HL-60 (cell line): ENCODE measurements at regions not wholly inside any gene's neighbourhood (a gene's known extent, or its start where the extent isn't known, plus 50 kb on each side); places are given as distances from the start of the nearest gene placed in this dataset.

ENCODE experiments used
- CTCF ChIP-seq: IDR thresholded peaks from one replicate; pipeline ENCODE4 v1.5.1; 2011; ENCODE audit warnings: low read length, control low read depth, inconsistent platforms; ENCODE audit not compliant: insufficient read depth
- GABPA ChIP-seq: IDR thresholded peaks from 2 replicates; pipeline ENCODE4 v1.6.1; 2012; ENCODE audit warnings: low read depth
- POLR2AphosphoS5 ChIP-seq: IDR thresholded peaks from 2 replicates; pipeline ENCODE4 v1.6.1; 2012; ENCODE audit warnings: low read depth
- TF ChIP-seq, protein P1 (sequence below): IDR thresholded peaks from 2 replicates; pipeline ENCODE4 v1.6.1; 2012; ENCODE audit warnings: low read depth; ENCODE audit not compliant: insufficient replicate concordance

- TF ChIP-seq CTCF: no peak
- TF ChIP-seq POLR2AphosphoS5: no peak
- TF ChIP-seq, protein P1, sequence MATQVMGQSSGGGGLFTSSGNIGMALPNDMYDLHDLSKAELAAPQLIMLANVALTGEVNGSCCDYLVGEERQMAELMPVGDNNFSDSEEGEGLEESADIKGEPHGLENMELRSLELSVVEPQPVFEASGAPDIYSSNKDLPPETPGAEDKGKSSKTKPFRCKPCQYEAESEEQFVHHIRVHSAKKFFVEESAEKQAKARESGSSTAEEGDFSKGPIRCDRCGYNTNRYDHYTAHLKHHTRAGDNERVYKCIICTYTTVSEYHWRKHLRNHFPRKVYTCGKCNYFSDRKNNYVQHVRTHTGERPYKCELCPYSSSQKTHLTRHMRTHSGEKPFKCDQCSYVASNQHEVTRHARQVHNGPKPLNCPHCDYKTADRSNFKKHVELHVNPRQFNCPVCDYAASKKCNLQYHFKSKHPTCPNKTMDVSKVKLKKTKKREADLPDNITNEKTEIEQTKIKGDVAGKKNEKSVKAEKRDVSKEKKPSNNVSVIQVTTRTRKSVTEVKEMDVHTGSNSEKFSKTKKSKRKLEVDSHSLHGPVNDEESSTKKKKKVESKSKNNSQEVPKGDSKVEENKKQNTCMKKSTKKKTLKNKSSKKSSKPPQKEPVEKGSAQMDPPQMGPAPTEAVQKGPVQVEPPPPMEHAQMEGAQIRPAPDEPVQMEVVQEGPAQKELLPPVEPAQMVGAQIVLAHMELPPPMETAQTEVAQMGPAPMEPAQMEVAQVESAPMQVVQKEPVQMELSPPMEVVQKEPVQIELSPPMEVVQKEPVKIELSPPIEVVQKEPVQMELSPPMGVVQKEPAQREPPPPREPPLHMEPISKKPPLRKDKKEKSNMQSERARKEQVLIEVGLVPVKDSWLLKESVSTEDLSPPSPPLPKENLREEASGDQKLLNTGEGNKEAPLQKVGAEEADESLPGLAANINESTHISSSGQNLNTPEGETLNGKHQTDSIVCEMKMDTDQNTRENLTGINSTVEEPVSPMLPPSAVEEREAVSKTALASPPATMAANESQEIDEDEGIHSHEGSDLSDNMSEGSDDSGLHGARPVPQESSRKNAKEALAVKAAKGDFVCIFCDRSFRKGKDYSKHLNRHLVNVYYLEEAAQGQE: no peak
- no peak for TF ChIP-seq GABPA
These were observed 171.2 kb upstream of the TSHZ2 start for GRCh38 chr20:52800734-52801627.
